ENCODE measurements at regions not wholly inside any gene's neighbourhood (a gene's known extent, or its start where the extent isn't known, plus 50 kb on each side); places are given as distances from the start of the nearest gene placed in this dataset.

GRCh38 chr7:128155100-128155740 is 85.9 kb upstream of the LEP start:
- no peak for TF ChIP-seq POLR2AphosphoS5 (IDR thresholded peaks at IDR 0.05; ENCODE audit: borderline replicate concordance, low read depth, low read length)
- TF ChIP-seq EZH2 (IDR thresholded peaks at IDR 0.05) = no peak
